DND-41 (cell line): ENCODE measurements at regions not wholly inside any gene's neighbourhood (a gene's known extent, or its start where the extent isn't known, plus 50 kb on each side); places are given as distances from the start of the nearest gene placed in this dataset.

ENCODE experiments used
- CTCF ChIP-seq: IDR thresholded peaks from 2 replicates; pipeline ENCODE4 v1.5.1; 2012; ENCODE audit warnings: borderline replicate concordance, low read length, moderate library complexity, mild to moderate bottlenecking; ENCODE audit not compliant: poor library complexity, severe bottlenecking; ENCODE audit errors: extremely low read depth
- EZH2 ChIP-seq: IDR thresholded peaks from 3 replicates; pipeline ENCODE4 v1.6.1; 2012; ENCODE audit warnings: borderline replicate concordance, low read depth, mild to moderate bottlenecking, moderate library complexity, low read length, inconsistent platforms; ENCODE audit not compliant: severe bottlenecking

DNA sequence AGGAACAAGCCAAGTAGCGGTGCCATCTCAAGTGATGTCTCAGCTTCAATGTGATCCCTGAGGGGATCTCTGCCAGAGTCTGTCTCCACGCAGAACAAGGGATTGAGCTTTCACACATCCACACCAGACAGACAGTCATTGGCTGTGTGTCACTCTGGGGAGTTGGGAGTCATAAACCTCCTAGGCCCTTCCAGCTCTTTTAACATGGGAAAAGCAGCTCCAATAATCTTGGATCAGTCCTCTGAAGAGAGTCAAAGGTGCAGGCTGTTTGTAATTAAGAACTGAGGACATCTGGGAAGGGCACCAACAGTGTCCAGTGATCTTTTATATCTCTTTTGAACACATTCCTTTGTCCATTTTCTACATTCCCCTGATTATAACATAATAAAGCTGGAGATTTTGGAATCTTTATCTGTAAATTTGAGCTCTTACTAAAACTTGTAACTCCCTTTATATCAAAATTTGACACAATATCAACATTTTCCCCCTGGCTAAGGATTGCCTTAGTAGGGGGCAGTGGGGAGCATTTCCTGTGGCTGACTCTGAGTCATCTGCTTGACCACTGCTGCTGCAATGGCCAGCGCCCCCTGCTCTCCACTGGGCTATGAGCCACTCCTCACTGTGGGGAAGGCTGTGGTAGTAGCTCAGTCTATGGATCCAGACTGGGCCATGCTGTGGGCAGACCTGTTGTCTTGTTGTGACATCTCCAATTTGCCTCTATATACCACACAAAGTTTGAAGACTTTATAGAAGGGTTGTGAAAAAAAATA lies 284.4 kb downstream of the OSTF1 start:
- no peak for TF ChIP-seq CTCF
- no peak for TF ChIP-seq EZH2
